ENCODE measurements at regions not wholly inside any gene's neighbourhood (a gene's known extent, or its start where the extent isn't known, plus 50 kb on each side); places are given as distances from the start of the nearest gene placed in this dataset.
"Not testable (repeated sequence)": the region's sequence is repeated elsewhere in the genome, so short reads cannot be mapped to it uniquely, and the experiment has no call there.

DNA sequence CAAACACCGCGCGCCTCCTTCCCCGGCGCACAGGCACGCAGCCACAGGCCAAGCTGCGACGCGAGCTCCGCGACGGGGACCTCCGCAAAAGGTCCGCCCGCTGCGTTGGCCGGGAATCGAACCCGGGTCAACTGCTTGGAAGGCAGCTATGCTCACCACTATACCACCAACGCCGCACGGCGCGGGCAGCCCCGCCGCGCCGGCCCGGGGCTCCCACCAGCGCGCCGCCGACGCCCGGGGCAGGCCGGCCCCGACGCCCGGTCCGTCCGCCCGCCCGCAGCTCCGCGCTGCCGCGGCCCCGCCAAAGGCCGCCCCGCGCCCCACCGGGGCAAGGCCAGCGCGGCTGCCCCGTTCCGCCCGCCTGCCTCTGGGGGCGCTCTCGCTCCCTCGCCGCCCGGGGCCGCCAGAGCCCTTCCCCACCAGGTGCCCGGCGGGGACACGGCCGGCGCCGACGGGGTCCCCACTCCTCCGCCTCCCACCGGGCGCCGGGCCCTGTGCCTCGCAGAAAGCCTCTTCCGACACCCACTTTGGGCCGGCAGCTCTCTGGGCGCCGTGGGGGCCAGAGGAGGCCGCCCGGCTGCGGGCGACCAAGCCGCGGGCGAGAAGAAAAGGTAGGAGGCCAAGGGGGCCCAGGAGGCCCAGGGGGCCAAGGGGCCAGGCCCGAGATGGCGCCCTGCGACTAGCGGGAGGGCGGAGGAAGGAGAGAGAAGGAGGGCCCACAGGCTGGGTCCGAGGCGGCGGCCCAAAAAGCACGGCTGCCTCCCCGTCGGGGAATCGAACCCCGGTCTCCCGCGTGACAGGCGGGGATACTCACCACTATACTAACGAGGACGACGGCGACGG is 50.2 kb upstream of the FCGR2A start:
- not testable (repeated sequence) for DNase-seq (ENCODE audit: low spot score); H3K27me3 ChIP-seq (replicated peaks; ENCODE audit: insufficient read depth); H3K4me3 ChIP-seq; ATAC-seq (ENCODE audit: insufficient number of reproducible peaks, low FRiP score, low read depth); H3K4me1 ChIP-seq (ENCODE audit: control insufficient read depth in 1 of 2, low read depth in 2 of 2); H3K9me3 ChIP-seq; H3K27ac ChIP-seq; H3K36me3 ChIP-seq

DNA sequence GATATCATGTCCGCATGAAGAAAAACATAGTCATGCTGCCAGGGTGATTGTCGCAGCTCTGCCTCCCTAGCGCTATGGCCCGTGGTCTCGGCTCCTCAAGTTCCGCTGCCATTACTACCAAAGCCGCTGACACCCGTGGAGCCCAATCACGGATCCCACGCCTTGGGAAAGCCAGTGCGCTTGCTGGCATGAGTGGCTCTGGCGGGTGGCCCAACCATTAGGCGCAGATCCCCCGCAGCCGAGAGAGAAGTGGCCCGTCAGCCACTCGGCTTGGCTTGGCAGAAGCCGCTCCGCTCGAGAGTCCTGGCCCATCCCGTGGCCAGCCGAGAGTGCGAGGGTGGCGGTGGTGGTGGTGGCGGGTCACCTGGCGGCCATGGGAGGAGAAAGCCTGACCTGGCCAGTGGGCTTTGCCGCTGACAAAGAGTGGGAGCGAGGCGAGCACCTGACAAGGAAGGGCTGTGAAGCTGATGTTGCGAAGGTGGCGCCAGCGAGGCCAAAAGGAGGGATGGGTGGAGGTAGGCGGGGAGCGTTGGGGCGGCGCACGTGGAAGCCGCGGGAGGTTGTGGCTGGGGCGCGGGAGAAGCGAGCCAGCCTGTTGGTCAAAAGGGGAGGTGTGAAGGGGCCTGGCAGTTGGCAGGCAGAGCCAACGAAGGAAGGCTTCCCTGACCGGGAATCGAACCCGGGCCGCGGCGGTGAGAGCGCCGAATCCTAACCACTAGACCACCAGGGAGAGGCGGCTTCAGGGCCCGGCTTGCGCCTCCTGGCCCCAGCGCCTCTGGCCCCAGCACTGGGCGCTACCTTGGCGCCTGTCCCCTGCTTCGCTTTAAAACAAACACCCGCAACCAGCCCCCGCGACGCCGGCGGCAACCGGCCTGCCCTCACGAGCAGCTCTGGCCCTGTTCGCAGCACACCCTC is 51.0 kb upstream of the FCGR2A start:
- DNase-seq (ENCODE audit: low spot score); H3K4me1 ChIP-seq (ENCODE audit: control insufficient read depth in 1 of 2, low read depth in 2 of 2); H3K27ac ChIP-seq; H3K36me3 ChIP-seq; H3K27me3 ChIP-seq (replicated peaks; ENCODE audit: insufficient read depth); H3K9me3 ChIP-seq; H3K4me3 ChIP-seq: not testable (repeated sequence)
- peak; percentile 64 for ATAC-seq (ENCODE audit: insufficient number of reproducible peaks, low FRiP score, low read depth)

- not testable (repeated sequence) for H3K36me3 ChIP-seq; H3K4me1 ChIP-seq (ENCODE audit: control insufficient read depth in 1 of 2, low read depth in 2 of 2); H3K9me3 ChIP-seq; H3K4me3 ChIP-seq; H3K27ac ChIP-seq; H3K27me3 ChIP-seq (replicated peaks; ENCODE audit: insufficient read depth); DNase-seq (ENCODE audit: low spot score)
- ATAC-seq (ENCODE audit: insufficient number of reproducible peaks, low FRiP score, low read depth), result peak; percentile 19
Observed at GRCh38 chr1:161451698-161452348, 53.4 kb upstream of the FCGR2A start.

DNA sequence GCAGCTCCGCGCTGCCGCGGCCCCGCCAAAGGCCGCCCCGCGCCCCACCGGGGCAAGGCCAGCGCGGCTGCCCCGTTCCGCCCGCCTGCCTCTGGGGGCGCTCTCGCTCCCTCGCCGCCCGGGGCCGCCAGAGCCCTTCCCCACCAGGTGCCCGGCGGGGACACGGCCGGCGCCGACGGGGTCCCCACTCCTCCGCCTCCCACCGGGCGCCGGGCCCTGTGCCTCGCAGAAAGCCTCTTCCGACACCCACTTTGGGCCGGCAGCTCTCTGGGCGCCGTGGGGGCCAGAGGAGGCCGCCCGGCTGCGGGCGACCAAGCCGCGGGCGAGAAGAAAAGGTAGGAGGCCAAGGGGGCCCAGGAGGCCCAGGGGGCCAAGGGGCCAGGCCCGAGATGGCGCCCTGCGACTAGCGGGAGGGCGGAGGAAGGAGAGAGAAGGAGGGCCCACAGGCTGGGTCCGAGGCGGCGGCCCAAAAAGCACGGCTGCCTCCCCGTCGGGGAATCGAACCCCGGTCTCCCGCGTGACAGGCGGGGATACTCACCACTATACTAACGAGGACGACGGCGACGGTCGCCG is 57.4 kb upstream of the FCGR2A start:
- H3K4me1 ChIP-seq (ENCODE audit: control insufficient read depth in 1 of 2, low read depth in 2 of 2); H3K27ac ChIP-seq; H3K36me3 ChIP-seq; H3K4me3 ChIP-seq; ATAC-seq (ENCODE audit: insufficient number of reproducible peaks, low FRiP score, low read depth); H3K9me3 ChIP-seq; DNase-seq (ENCODE audit: low spot score); H3K27me3 ChIP-seq (replicated peaks; ENCODE audit: insufficient read depth): not testable (repeated sequence)

DNA sequence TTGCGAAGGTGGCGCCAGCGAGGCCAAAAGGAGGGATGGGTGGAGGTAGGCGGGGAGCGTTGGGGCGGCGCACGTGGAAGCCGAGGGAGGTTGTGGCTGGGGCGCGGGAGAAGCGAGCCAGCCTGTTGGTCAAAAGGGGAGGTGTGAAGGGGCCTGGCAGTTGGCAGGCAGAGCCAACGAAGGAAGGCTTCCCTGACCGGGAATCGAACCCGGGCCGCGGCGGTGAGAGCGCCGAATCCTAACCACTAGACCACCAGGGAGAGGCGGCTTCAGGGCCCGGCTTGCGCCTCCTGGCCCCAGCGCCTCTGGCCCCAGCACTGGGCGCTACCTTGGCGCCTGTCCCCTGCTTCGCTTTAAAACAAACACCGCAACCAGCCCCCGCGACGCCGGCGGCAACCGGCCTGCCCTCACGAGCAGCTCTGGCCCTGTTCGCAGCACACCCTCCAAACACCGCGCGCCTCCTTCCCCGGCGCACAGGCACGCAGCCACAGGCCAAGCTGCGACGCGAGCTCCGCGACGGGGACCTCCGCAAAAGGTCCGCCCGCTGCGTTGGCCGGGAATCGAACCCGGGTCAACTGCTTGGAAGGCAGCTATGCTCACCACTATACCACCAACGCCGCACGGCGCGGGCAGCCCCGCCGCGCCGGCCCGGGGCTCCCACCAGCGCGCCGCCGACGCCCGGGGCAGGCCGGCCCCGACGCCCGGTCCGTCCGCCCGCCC is 58.1 kb upstream of the FCGR2A start:
- not testable (repeated sequence) for H3K9me3 ChIP-seq; H3K36me3 ChIP-seq; DNase-seq (ENCODE audit: low spot score); H3K27me3 ChIP-seq (replicated peaks; ENCODE audit: insufficient read depth); ATAC-seq (ENCODE audit: insufficient number of reproducible peaks, low FRiP score, low read depth); H3K4me3 ChIP-seq; H3K27ac ChIP-seq; H3K4me1 ChIP-seq (ENCODE audit: control insufficient read depth in 1 of 2, low read depth in 2 of 2)

GRCh38 chr1:161444725-161445124 is 60.5 kb upstream of the FCGR2A start:
- H3K4me3 ChIP-seq; H3K9me3 ChIP-seq; H3K36me3 ChIP-seq; DNase-seq (ENCODE audit: low spot score); H3K27me3 ChIP-seq (replicated peaks; ENCODE audit: insufficient read depth); H3K27ac ChIP-seq; ATAC-seq (ENCODE audit: insufficient number of reproducible peaks, low FRiP score, low read depth); H3K4me1 ChIP-seq (ENCODE audit: control insufficient read depth in 1 of 2, low read depth in 2 of 2): not testable (repeated sequence)

DNA sequence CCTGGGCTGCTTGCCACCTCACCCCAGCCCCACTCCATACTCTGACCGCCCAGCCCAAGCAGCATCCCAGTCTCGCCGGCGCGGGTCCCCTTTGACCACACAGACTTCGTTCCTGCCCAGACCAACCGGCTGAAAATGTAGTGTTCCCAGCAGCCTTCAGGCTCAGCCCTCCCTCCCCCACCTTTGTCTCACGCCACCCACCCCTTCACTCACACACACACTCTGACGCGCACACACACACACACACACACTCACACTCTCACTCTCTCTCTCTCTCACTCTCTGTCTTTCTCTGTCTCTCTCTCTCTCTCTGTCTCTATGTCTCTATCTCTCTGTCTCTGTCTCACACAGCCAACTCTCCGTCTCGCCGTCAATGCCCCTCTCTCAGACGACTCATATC is 61.0 kb upstream of the FCGR2A start:
- H3K36me3 ChIP-seq; H3K27me3 ChIP-seq (replicated peaks; ENCODE audit: insufficient read depth); H3K27ac ChIP-seq; H3K4me3 ChIP-seq; H3K4me1 ChIP-seq (ENCODE audit: control insufficient read depth in 1 of 2, low read depth in 2 of 2); DNase-seq (ENCODE audit: low spot score); H3K9me3 ChIP-seq: not testable (repeated sequence)
- ATAC-seq (ENCODE audit: insufficient number of reproducible peaks, low FRiP score, low read depth), result peak; percentile 22

DNA sequence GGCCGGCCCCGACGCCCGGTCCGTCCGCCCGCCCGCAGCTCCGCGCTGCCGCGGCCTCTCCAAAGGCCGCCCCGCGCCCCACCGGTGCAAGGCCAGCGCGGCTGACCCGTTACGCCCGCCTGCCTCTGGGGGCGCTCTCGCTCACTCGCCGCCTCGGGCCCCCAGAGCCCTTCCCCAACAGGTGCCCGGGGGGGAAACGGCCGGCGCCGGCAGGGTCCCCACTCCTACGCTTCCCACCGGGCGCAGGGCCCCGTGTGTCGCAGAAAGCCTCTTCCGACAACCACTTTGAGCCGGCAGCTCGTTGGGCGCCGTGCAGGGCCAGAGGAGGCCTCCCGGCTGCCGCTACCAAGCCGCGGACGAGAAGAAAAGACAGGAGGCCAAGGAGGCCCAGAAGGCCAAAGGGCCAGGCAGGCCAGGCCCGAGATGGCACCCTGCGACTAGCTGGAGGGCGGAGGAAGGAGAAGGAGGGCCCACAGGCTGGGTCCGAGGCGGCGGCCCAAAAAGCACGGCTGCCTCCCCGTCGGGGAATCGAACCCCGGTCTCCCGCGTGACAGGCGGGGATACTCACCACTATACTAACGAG is 64.9 kb upstream of the FCGR2A start:
- ATAC-seq (ENCODE audit: insufficient number of reproducible peaks, low FRiP score, low read depth) (no peak), DNase-seq (ENCODE audit: low spot score) (no peak)
- Histone ChIP-seq H3K4me1 (ENCODE audit: control insufficient read depth in 1 of 2, low read depth in 2 of 2) (no peaks in the 10 kb centered on the region), H3K27me3 (replicated peaks; ENCODE audit: insufficient read depth) (no peaks in the 10 kb centered on the region), H3K36me3 (no peaks in the 10 kb centered on the region), H3K9me3 (no peaks in the 10 kb centered on the region), H3K4me3 (peak overlapping the region; percentile 70), H3K27ac (no peak overlapping the region)
- peak; percentile 23 for TF ChIP-seq CTCF (IDR thresholded peaks at IDR 0.05)

Data from thoracic aorta (tissue), 2 donors.